DMS79 (cell line): ENCODE measurements at regions not wholly inside any gene's neighbourhood (a gene's known extent, or its start where the extent isn't known, plus 50 kb on each side); places are given as distances from the start of the nearest gene placed in this dataset.
"Not testable (repeated sequence)": the region's sequence is repeated elsewhere in the genome, so short reads cannot be mapped to it uniquely, and the experiment has no call there.

ENCODE experiments used
- DNase-seq: peaks from one replicate; lab custom pipeline; 2025; lab: John Stamatoyannopoulos, UW

GRCh38 chr1:98113811-98114210 lies 193.0 kb upstream of the DPYD start:
- DNase-seq: no peak

GRCh38 chr1:98112626-98113025 lies 191.8 kb upstream of the DPYD start:
- no peak for DNase-seq

DNA sequence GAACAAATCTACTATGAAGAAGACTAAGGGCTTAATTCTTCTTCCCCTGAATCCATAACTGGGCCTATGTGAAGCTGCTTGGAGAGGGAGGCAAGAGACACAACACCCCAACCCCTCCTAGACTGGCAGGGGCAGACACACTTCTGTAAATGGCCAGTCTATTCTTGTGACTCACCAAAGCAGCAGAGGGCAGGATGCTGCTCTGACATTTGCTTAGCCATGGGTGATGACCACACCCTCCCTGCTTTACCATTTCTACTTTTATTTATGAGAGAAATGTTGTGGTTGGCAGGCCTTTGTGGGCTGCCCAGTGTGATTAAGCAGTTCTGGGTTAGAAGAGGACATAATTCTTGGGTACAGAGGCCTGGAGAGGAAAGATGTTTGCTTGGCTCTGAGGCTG lies 189.8 kb upstream of the DPYD start:
- DNase-seq: no peak

GRCh38 chr1:98108378-98108777 lies 187.5 kb upstream of the DPYD start:
- DNase-seq: not testable (repeated sequence)

- DNase-seq: no peak
These were observed 186.4 kb upstream of the DPYD start for GRCh38 chr1:98107256-98107655.

DNA sequence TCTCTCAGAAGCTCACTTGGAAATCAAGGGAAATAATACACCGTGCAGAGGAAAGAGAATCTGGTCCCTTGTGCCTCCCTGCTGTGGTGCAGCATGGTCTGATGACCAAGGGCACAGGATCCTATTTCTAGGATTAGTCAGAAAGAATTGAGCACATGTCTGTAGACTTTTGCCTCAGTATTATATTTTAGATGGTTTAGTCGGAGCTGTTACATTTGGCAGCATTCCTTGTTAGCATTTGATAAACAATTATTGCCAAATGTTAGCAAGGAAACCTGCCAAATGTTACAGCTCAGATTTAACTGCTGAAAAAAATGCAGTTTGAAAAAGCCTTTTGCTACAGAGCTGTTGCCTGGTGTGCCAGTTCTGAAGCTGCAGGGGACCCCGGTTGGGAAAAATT lies 183.5 kb upstream of the DPYD start:
- DNase-seq: no peak

- no peak for DNase-seq
These were observed 182.9 kb upstream of the DPYD start for GRCh38 chr1:98103617-98104285.

DNA sequence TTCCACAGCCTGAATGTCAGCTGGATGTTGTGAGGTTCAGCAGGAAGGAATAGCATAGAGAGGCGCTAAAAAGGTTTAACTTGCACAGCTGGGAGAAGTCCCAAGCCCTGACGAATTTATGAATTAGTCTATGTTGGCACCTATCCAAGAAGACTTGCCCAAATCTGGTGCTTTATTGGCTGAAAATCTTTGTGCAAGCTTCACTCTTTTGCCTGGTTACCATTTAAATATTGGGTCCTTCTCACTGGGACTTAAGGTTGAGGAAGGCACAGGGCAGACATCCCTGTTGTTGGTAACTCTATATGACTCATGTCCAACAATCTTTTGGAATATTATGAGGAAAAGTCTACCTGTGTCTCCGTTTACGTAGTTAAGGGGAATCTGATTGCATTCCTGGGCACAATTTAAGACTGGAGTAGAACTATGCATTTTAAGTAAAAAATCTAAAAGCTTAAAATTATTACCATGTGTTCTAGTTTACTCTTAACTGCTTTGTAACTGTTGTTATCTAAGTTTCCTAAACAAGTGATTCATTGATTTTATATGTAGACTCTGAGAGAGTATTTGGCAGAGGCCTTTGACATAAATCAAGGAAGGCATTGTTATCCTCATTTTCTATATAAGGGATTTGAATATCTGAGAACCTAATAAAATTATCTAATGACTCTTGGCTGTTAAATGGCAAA lies 181.7 kb upstream of the DPYD start:
- DNase-seq: no peak

GRCh38 chr1:98101364-98101763 lies 180.5 kb upstream of the DPYD start:
- no peak for DNase-seq

GRCh38 chr1:98099501-98099900 lies 178.7 kb upstream of the DPYD start:
- no peak for DNase-seq

DNA sequence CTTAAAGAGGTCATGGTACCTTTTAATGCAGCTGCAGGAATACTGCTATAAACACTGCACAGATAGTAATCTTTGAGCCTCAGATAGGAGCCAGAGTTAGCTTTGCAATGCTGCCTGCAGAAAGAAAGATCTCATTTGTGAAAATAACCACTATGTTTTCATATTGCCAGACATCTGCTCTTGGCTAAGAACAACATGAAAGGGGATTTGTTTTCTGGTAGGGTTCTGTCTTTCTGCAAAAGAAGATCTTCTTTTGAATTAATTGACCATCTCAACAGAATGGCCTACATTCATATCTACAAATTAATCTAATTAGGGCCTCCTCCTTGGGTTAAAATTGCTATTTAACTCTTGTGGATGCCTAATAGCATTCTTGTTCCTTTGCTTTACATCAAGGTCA lies 177.6 kb upstream of the DPYD start:
- DNase-seq: no peak

GRCh38 chr1:98090351-98090750 lies 169.5 kb upstream of the DPYD start:
- no peak for DNase-seq

DNA sequence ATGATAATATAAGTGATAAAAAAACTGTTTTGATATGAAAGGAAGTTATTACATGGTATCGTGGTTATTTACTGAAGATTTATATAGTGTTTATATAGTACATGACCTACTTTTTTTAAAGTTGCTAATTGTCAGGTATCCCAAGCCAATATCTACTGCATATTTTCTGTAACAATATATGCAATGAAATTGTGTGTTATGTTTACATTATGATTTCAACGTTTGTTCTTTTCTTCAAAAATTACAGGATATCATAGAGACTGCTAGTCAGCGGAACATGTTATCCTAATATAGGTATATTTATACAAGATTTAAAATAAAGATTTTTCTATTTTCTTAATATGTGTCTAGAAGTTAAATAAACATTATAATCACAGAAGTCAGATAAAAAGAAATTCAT lies 167.5 kb upstream of the DPYD start:
- DNase-seq: no peak

DNA sequence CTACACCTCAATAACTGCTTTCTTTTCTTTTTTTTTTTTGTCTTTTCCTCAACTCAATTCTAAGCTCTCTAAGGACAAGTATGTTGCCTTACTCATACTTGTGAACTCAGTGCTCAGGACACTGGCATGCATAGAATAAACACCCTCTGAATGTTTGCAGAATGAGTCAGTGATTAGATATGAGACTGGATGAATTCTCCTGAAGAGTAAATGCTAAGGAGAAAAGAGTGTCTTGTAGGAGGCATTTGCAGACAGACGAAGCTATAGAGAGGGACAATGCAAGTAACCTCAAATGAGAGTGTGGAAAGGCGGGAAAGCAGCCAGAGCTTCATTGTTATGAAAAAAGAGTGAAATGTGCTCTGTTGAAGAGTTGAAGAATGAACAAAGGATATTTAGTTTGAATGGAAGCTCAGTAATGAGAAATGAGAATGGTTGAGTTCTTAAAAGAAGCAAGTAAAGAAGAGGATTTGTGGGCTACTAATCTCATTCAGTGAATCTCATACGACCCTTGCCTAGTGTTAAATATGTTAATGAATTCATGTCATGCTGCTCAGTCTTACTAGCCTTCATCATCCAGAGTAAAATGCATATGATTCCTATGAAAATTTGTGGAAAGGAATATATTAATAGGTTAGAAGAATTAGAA lies 166.1 kb upstream of the DPYD start:
- DNase-seq: no peak

GRCh38 chr1:98086156-98086555 lies 165.3 kb upstream of the DPYD start:
- no peak for DNase-seq

- no peak for DNase-seq
These were observed 163.4 kb upstream of the DPYD start for GRCh38 chr1:98084188-98084587.

GRCh38 chr1:98081944-98082343 lies 161.1 kb upstream of the DPYD start:
- no peak for DNase-seq

- no peak for DNase-seq
These were observed 157.8 kb upstream of the DPYD start for GRCh38 chr1:98078596-98078995.

DNA sequence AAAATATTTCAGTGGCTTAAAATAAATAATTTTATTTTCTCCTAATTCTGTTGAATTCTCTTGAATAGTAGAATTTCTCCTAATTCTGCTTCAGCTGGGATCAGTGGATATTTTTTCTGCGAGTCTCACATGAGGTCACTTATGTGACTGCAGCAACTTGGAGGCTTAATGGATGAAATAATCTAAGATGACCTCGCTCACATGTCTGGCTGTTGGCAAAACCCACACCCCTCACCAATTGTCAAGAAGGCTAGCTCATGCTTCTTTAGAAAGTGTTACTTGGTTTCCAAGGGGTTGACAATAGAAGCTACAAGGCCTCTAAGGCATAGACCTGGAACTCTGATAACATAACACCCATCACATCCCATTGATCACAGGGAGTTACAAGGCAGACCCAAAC lies 156.9 kb upstream of the DPYD start:
- DNase-seq: no peak

GRCh38 chr1:98075626-98076025 lies 154.8 kb upstream of the DPYD start:
- DNase-seq: no peak

DNA sequence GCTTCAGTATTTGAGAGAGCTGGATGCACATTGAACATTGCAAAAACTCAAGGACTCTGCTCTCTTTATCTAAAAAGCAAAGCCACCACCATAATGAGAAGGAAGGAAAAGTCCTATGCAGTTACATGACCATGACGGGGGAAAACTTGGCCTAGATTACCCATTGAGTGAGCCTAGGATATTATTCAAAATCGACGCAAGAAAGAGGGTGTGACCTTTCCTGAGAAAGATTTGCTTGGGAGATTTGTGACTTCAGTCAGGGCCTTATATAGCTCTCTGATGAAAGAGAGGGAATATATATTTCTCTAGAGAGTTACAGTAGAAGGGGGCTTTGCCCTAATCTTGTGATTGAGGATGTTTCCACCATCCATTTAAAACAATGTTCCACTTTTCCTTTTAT lies 153.0 kb upstream of the DPYD start:
- no peak for DNase-seq

DNA sequence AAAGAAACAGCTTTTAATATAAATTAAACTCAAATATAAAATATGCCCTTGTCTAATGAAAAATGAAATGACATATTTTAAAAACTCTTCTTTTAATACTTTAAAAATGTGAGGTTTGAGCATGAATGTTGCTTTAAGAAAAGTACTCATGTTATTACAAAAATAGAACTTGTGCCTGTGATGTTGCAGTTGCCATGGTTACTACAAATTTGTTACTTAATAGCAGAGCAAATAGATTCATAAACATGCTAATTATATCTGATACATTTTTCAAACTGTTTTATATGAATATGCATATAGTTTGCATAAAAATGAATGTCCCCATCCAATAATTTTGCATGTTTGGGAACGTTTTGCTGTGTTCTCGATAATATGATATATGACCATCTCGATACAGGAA lies 152.3 kb upstream of the DPYD start:
- no peak for DNase-seq

- no peak for DNase-seq
These were observed 151.2 kb upstream of the DPYD start for GRCh38 chr1:98072047-98072446.

- no peak for DNase-seq
These were observed 147.2 kb upstream of the DPYD start for GRCh38 chr1:98068016-98068415.
